WERI-Rb-1 (cell line): ENCODE measurements at regions not wholly inside any gene's neighbourhood (a gene's known extent, or its start where the extent isn't known, plus 50 kb on each side); places are given as distances from the start of the nearest gene placed in this dataset.

Experiments
- DNase-seq: peaks from one replicate; pipeline ENCODE4 v3.0.0-alpha.2; 2020
- H3K27ac ChIP-seq: fragments of 250-450 bp; sonication (Bioruptor Pico); 2 replicates; pipeline ENCODE4 v1.5.1; 2020; ENCODE audit warnings: mild to moderate bottlenecking, moderate library complexity
- H3K27me3 ChIP-seq: fragments of 250-450 bp; sonication (Bioruptor Pico); 2 replicates; pipeline ENCODE4 v1.5.1; 2021; ENCODE audit warnings: mild to moderate bottlenecking, low read depth, moderate library complexity; ENCODE audit not compliant: insufficient read depth, severe bottlenecking
- H3K36me3 ChIP-seq: fragments of 250-450 bp; sonication (Bioruptor Pico); 2 replicates; pipeline ENCODE4 v1.5.1; 2020; ENCODE audit warnings: mild to moderate bottlenecking, moderate library complexity
- H3K4me3 ChIP-seq: 2 replicates; pipeline ENCODE4 v1.5.1; 2011; ENCODE audit warnings: low read depth, mild to moderate bottlenecking, control low read depth, low read length
- H3K9me3 ChIP-seq: fragments of 250-450 bp; sonication (Bioruptor Pico); 2 replicates; pipeline ENCODE4 v1.5.1; 2021; ENCODE audit warnings: mild to moderate bottlenecking, moderate library complexity; ENCODE audit not compliant: severe bottlenecking
- CTCF ChIP-seq: IDR thresholded peaks from 2 replicates; pipeline ENCODE4 v1.5.1; 2011; ENCODE audit warnings: low read depth, mild to moderate bottlenecking, control low read depth, inconsistent platforms, low read length

GRCh38 chr19:31511098-31511497 is 161.9 kb upstream of the TSHZ3 start:
- DNase-seq, result no peak
- Histone ChIP-seq H3K27me3 (no peaks in the 10 kb centered on the region), H3K9me3 (no peaks in the 10 kb centered on the region), H3K27ac (no peak overlapping the region), H3K36me3 (no peaks in the 10 kb centered on the region), H3K4me3 (no peak overlapping the region)
- no peak for TF ChIP-seq CTCF

DNA sequence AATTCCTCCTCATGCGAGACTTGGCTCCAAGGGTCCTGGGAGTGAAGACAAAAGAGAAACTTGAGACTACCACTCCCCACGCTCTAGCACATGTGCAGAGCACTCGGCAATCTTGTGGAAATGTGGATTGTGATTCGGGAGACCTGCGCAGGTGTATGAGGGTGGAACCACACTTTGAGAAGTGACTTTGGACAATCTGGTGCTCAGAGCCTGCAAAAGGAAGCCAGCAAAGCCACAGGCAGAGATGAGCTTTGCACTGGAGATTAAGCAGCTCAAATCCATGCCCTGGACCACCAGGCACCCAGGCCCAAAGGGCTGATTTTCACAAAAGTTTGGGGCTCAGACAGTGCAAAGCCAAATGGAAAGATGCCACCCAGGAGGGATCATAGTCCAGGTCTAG is 162.5 kb upstream of the TSHZ3 start:
- Histone ChIP-seq H3K27me3 (no peaks in the 10 kb centered on the region), H3K27ac (no peak overlapping the region), H3K4me3 (no peak overlapping the region), H3K9me3 (no peaks in the 10 kb centered on the region), H3K36me3 (no peaks in the 10 kb centered on the region)
- TF ChIP-seq CTCF, result no peak
- no peak for DNase-seq

GRCh38 chr19:31512181-31512970 is 163.1 kb upstream of the TSHZ3 start:
- Histone ChIP-seq H3K27me3 (no peaks in the 10 kb centered on the region), H3K4me3 (no peak overlapping the region), H3K27ac (no peak overlapping the region), H3K9me3 (no peaks in the 10 kb centered on the region), H3K36me3 (no peaks in the 10 kb centered on the region)
- TF ChIP-seq CTCF, result no peak
- DNase-seq, result no peak

DNA sequence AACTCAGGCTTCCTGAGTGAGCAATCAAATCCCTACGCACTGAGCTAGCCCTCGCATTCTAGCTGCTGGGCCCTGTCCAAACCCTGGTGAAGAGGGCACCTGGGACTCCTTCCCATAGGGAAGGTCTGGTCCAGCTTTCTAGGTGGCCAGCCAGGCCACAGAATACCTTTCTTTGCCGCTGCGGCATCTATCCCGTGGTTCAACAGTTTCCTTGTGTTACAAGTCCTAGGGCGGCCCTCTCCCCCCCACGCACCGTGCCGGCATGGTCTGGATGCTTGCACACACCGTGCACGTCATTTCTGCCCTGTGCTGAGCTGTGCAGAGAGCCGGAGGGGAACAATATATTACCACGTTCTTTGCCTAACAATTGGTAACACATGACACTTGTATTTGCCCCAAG is 164.6 kb upstream of the TSHZ3 start:
- no peaks in the 10 kb centered on the region for H3K27me3 ChIP-seq
- H3K36me3 ChIP-seq, result no peaks in the 10 kb centered on the region
- no peak for DNase-seq
- no peaks in the 10 kb centered on the region for H3K9me3 ChIP-seq
- no peak for TF ChIP-seq CTCF
- H3K4me3 ChIP-seq, result no peak overlapping the region
- H3K27ac ChIP-seq, result no peak overlapping the region

- H3K27me3 ChIP-seq, result no peaks in the 10 kb centered on the region
- H3K36me3 ChIP-seq, result no peaks in the 10 kb centered on the region
- H3K4me3 ChIP-seq, result no peak overlapping the region
- peaks cover 10% of the 10 kb centered on the region for H3K9me3 ChIP-seq
- H3K27ac ChIP-seq, result no peak overlapping the region
- no peak for TF ChIP-seq CTCF
- no peak for DNase-seq
Measured at GRCh38 chr19:31515931-31516330, 166.7 kb upstream of the TSHZ3 start.

- H3K27ac ChIP-seq, result no peak overlapping the region
- H3K9me3 ChIP-seq, result peaks cover 10% of the 10 kb centered on the region
- no peak overlapping the region for H3K4me3 ChIP-seq
- DNase-seq, result no peak
- H3K36me3 ChIP-seq, result no peaks in the 10 kb centered on the region
- TF ChIP-seq CTCF, result no peak
- H3K27me3 ChIP-seq, result no peaks in the 10 kb centered on the region
Measured at GRCh38 chr19:31516756-31517155, 167.5 kb upstream of the TSHZ3 start.
